GM23248 (cell line): ENCODE measurements at regions not wholly inside any gene's neighbourhood (a gene's known extent, or its start where the extent isn't known, plus 50 kb on each side); places are given as distances from the start of the nearest gene placed in this dataset.

Experiments
- EZH2 ChIP-seq: fragments of 200-600 bp; sonication (generic); IDR thresholded peaks from 2 replicates; pipeline ENCODE4 v1.6.1; 2018; ENCODE audit warnings: antibody characterized with exemption, mild to moderate bottlenecking; ENCODE audit not compliant: insufficient read depth, poor library complexity, severe bottlenecking
- EZH2phosphoT487 ChIP-seq: fragments of 200-600 bp; sonication (generic); IDR thresholded peaks from 2 replicates; pipeline ENCODE4 v1.6.1; 2018; ENCODE audit warnings: antibody characterized with exemption, moderate library complexity, mild to moderate bottlenecking, low read depth; ENCODE audit not compliant: insufficient read depth

- no peak for TF ChIP-seq EZH2phosphoT487
- TF ChIP-seq EZH2: no peak
Measured at GRCh38 chr3:94515983-94516382, 453.1 kb downstream of the NSUN3 start.
